ENCODE measurements at regions not wholly inside any gene's neighbourhood (a gene's known extent, or its start where the extent isn't known, plus 50 kb on each side); places are given as distances from the start of the nearest gene placed in this dataset.

GRCh38 chr6:148602136-148602535 is 144.7 kb upstream of the UST start:
- intact Hi-C loops (cut with DNase I), result no loop called here
- Histone ChIP-seq H3K9me3 (no peaks in the 10 kb centered on the region), H3K27me3 (no peaks in the 10 kb centered on the region), H3K27ac (no peak overlapping the region), H3K4me3 (no peak overlapping the region), H3K4me1 (no peaks in the 10 kb centered on the region), H3K36me3 (replicated peaks in 1 of 2; ENCODE audit: insufficient read depth in 1 of 2, low read depth in 2 of 2) (no peaks in the 10 kb centered on the region)
- DNase-seq, result no peak
- 84 to 90% methylated on average over 2 of the region's 2 CpGs for WGBS, 2 donors
- ATAC-seq, result no peak
- TF ChIP-seq POLR2A (IDR thresholded peaks at IDR 0.05), result no peak
- TF ChIP-seq CTCF (IDR thresholded peaks at IDR 0.05), result no peak

- Histone ChIP-seq H3K36me3 (replicated peaks in 1 of 2; ENCODE audit: insufficient read depth in 1 of 2, low read depth in 2 of 2) (no peaks in the 10 kb centered on the region), H3K27me3 (no peaks in the 10 kb centered on the region), H3K4me1 (no peaks in the 10 kb centered on the region), H3K4me3 (no peak overlapping the region), H3K9me3 (no peaks in the 10 kb centered on the region), H3K27ac (no peak overlapping the region)
- intact Hi-C loops (cut with DNase I), result no loop called here
- DNase-seq (no peak), ATAC-seq (no peak)
- 76 to 78% methylated on average over 10 of the region's 10 CpGs for WGBS, 2 donors
- peak in 3 of 7 experiments; percentile 21 to 29 (median 21) for TF ChIP-seq CTCF (IDR thresholded peaks at IDR 0.05)
- no peak for TF ChIP-seq POLR2A (IDR thresholded peaks at IDR 0.05)
Observed at GRCh38 chr6:148608199-148608951, 138.5 kb upstream of the UST start.

GRCh38 chr6:148611213-148611612 is 135.6 kb upstream of the UST start:
- H3K9me3 ChIP-seq, result no peaks in the 10 kb centered on the region
- DNase-seq (peak; percentile 15 to 64 (median 42)), ATAC-seq (peak; percentile 47)
- 22 to 51% methylated on average over 8 of the region's 8 CpGs for WGBS, 2 donors
- no peak overlapping the region for H3K4me3 ChIP-seq
- H3K4me1 ChIP-seq, result no peaks in the 10 kb centered on the region
- H3K36me3 ChIP-seq (replicated peaks in 1 of 2; ENCODE audit: insufficient read depth in 1 of 2, low read depth in 2 of 2), result no peaks in the 10 kb centered on the region
- no peak overlapping the region for H3K27ac ChIP-seq
- intact Hi-C loops (cut with DNase I), result no loop called here
- TF ChIP-seq POLR2A (IDR thresholded peaks at IDR 0.05) (no peak), CTCF (IDR thresholded peaks at IDR 0.05) (no peak)
- no peaks in the 10 kb centered on the region for H3K27me3 ChIP-seq

GRCh38 chr6:148612043-148612442 is 134.8 kb upstream of the UST start:
- Histone ChIP-seq H3K36me3 (replicated peaks in 1 of 2; ENCODE audit: insufficient read depth in 1 of 2, low read depth in 2 of 2) (no peaks in the 10 kb centered on the region), H3K27ac (no peak overlapping the region), H3K4me3 (no peak overlapping the region), H3K27me3 (no peaks in the 10 kb centered on the region), H3K9me3 (no peaks in the 10 kb centered on the region), H3K4me1 (no peaks in the 10 kb centered on the region)
- 81 to 92% methylated on average over 1 of the region's 1 CpG for WGBS, 2 donors
- ATAC-seq, result no peak
- intact Hi-C loops (cut with DNase I), result no loop called here
- DNase-seq, result no peak
- TF ChIP-seq CTCF (IDR thresholded peaks at IDR 0.05) (no peak), POLR2A (IDR thresholded peaks at IDR 0.05) (no peak)

- Histone ChIP-seq H3K27me3 (no peaks in the 10 kb centered on the region), H3K36me3 (replicated peaks in 1 of 2; ENCODE audit: insufficient read depth in 1 of 2, low read depth in 2 of 2) (no peaks in the 10 kb centered on the region), H3K27ac (no peak overlapping the region), H3K9me3 (no peaks in the 10 kb centered on the region), H3K4me1 (no peaks in the 10 kb centered on the region), H3K4me3 (no peak overlapping the region)
- no peak for DNase-seq
- 79 to 84% methylated on average over 3 of the region's 3 CpGs for WGBS, 2 donors
- intact Hi-C loops (cut with DNase I), result no loop called here
- no peak for ATAC-seq
- TF ChIP-seq CTCF (IDR thresholded peaks at IDR 0.05) (no peak), POLR2A (IDR thresholded peaks at IDR 0.05) (no peak)
Observed at GRCh38 chr6:148614602-148615001, 132.2 kb upstream of the UST start.
